NB4 (cell line): ENCODE measurements at regions not wholly inside any gene's neighbourhood (a gene's known extent, or its start where the extent isn't known, plus 50 kb on each side); places are given as distances from the start of the nearest gene placed in this dataset.

Experiments
- DNase-seq: peaks from one replicate; pipeline ENCODE4 v3.0.0; 2010; ENCODE audit warnings: low read depth
- H3K4me3 ChIP-seq: one replicate; pipeline ENCODE4 v1.5.1; 2011; ENCODE audit warnings: mild to moderate bottlenecking, low read depth, low read length, moderate library complexity
- CTCF ChIP-seq: IDR thresholded peaks from one replicate; pipeline ENCODE4 v1.5.1; 2012; ENCODE audit warnings: low read depth, low read length
- MAX ChIP-seq: IDR thresholded peaks from 2 replicates; pipeline ENCODE4 v1.6.1; 2011; ENCODE audit warnings: low read depth, low read length
- MYC ChIP-seq: IDR thresholded peaks from 2 replicates; pipeline ENCODE4 v1.6.1; 2011; ENCODE audit warnings: low read depth, low read length
- POLR2A ChIP-seq: IDR thresholded peaks from 2 replicates; pipeline ENCODE4 v1.6.1; 2011; ENCODE audit warnings: mild to moderate bottlenecking; ENCODE audit not compliant: insufficient read length; ENCODE audit errors: extremely low read depth

- no peak for DNase-seq
- H3K4me3 ChIP-seq, result no peak overlapping the region
- TF ChIP-seq CTCF (no peak), POLR2A (no peak), MAX (no peak), MYC (no peak)
These were observed 1542.8 kb downstream of the EFNA5 start for GRCh38 chr5:106127985-106128384.

GRCh38 chr5:106127341-106127781 is 1543.4 kb downstream of the EFNA5 start:
- TF ChIP-seq CTCF (no peak), POLR2A (no peak), MYC (no peak), MAX (no peak)
- no peak for DNase-seq
- no peak overlapping the region for H3K4me3 ChIP-seq

GRCh38 chr5:106121972-106122605 is 1548.6 kb downstream of the EFNA5 start:
- peak; percentile 94 for TF ChIP-seq CTCF
- no peak for TF ChIP-seq POLR2A
- TF ChIP-seq MAX, result peak; percentile 24; the same call in 1 of the 2 replicates
- H3K4me3 ChIP-seq, result no peak overlapping the region
- DNase-seq, result peak; percentile 47

GRCh38 chr5:106116682-106117081 is 1554.1 kb downstream of the EFNA5 start:
- no peak for TF ChIP-seq MYC
- TF ChIP-seq MAX, result no peak
- TF ChIP-seq CTCF, result no peak
- TF ChIP-seq POLR2A, result no peak

GRCh38 chr5:106113922-106114321 is 1556.8 kb downstream of the EFNA5 start:
- no peak for TF ChIP-seq MYC
- no peak for TF ChIP-seq POLR2A
- TF ChIP-seq CTCF, result no peak
- TF ChIP-seq MAX, result no peak
- no peak for DNase-seq
- H3K4me3 ChIP-seq, result no peak overlapping the region

More at GRCh38 chr5:106116682-106117081, 1554.1 kb downstream of the EFNA5 start:
- H3K4me3 ChIP-seq, result no peak overlapping the region
- no peak for DNase-seq

GRCh38 chr5:106106384-106106783 is 1564.4 kb downstream of the EFNA5 start:
- no peak for DNase-seq
- TF ChIP-seq MYC (no peak), POLR2A (no peak), CTCF (no peak)
- no peak overlapping the region for H3K4me3 ChIP-seq
